ENCODE measurements at regions not wholly inside any gene's neighbourhood (a gene's known extent, or its start where the extent isn't known, plus 50 kb on each side); places are given as distances from the start of the nearest gene placed in this dataset.
"Not testable (repeated sequence)": the region's sequence is repeated elsewhere in the genome, so short reads cannot be mapped to it uniquely, and the experiment has no call there.

DNA sequence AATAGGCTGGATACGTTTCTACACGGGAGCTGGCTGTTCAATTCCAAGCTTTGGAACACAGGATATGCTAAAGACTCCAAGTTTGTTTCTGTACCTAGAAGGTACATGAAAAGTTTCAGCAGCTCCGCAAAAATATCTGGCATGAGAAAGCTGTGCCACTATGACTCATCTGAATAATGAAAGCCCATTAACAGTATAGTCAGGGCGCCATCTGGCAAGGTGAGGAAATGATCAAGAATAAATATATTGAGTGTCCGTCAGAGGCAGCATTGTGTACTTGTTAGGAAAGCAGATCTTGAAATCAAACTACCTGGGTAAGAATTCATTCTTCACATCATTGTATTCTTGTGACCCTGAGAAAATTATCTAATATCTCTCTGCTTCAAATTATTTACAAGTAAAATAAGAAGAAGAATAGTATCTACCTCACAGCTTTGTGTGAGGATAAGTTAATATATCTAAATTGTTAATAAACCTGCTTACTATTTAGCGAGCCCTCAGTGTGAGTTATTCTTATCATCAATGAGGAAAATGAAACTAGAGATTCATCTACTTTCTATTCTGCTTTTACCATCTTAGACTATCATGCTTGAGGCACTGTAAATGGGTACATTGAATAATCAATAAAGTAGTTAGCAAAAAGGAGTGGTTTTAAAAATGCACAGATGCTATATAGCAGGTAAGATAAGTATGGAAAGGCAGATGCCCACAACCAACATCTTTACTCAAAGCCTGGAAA lies 53.5 kb downstream of the FSCB start:
- DNase-seq (ENCODE audit: extremely low read depth in 1 of 2, low read depth in 1 of 2), result no peak

GRCh38 chr14:44450232-44450631 lies 56.9 kb downstream of the FSCB start:
- not testable (repeated sequence) for DNase-seq (ENCODE audit: extremely low read depth in 1 of 2, low read depth in 1 of 2)

- no peak for DNase-seq (ENCODE audit: extremely low read depth in 1 of 2, low read depth in 1 of 2)
These were observed 57.4 kb downstream of the FSCB start for GRCh38 chr14:44449680-44450079.

- DNase-seq (ENCODE audit: extremely low read depth in 1 of 2, low read depth in 1 of 2), result no peak
These were observed 58.1 kb downstream of the FSCB start for GRCh38 chr14:44448951-44449358.

DNA sequence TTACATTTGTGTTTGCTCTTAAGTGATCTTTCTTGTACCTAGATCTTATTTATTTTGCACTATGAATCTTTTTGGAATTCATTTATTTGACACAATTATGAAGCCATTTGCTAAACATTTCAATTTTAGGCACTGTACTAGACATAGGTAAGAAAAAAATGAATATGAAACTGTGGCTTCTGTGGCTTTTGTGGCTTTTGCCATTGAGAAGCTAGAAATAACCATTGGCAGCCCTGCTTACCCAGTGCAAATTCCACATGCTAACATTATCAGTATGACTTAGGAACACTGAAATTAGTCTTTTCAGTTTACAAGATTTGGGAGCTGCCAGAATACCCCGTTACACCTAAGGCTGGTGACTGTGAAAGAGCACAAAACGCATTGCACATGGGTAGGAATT lies 60.1 kb downstream of the FSCB start:
- no peak for DNase-seq (ENCODE audit: extremely low read depth in 1 of 2, low read depth in 1 of 2)

DNA sequence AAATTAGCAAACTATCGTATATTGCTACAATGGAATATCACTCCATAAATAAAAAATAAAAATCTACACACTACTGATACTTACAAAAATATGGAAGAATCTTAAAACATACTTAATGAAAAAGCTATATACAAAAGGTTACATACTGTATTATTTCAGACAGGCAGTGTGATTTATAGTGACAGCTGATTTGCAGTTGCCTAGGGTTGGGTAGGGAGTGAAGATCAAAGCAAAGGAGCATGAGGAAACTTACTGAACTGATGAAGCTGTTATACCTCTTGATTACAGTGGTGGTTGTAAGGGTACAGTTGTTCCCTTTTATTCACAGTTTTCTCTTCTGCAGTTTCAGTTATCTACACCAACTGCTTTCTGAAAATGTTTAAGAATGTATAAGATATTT lies 62.6 kb downstream of the FSCB start:
- no peak for DNase-seq (ENCODE audit: extremely low read depth in 1 of 2, low read depth in 1 of 2)

- no peak for DNase-seq (ENCODE audit: extremely low read depth in 1 of 2, low read depth in 1 of 2)
These were observed 68.1 kb downstream of the FSCB start for GRCh38 chr14:44438936-44439335.

DNA sequence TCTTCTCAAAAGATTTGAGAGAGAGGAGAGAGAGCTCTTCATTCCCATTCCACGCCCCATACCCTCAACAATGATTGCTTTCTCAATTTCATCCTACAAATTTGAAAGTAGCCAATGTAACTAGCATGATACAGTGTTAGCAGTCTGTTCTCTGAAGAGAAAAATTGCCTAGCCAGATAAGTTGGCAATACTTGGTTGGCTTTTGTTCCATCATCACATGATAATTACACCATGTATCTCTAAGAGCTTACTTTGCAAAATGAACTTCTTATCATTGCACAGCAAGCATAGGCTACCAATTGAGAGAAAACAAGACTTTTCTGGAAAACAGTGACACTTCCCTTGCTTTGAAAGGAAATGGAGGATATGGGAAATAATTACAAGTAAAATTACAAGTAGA lies 68.9 kb downstream of the FSCB start:
- no peak for DNase-seq (ENCODE audit: extremely low read depth in 1 of 2, low read depth in 1 of 2)

- no peak for DNase-seq (ENCODE audit: extremely low read depth in 1 of 2, low read depth in 1 of 2)
These were observed 70.6 kb downstream of the FSCB start for GRCh38 chr14:44436458-44436857.

DNA sequence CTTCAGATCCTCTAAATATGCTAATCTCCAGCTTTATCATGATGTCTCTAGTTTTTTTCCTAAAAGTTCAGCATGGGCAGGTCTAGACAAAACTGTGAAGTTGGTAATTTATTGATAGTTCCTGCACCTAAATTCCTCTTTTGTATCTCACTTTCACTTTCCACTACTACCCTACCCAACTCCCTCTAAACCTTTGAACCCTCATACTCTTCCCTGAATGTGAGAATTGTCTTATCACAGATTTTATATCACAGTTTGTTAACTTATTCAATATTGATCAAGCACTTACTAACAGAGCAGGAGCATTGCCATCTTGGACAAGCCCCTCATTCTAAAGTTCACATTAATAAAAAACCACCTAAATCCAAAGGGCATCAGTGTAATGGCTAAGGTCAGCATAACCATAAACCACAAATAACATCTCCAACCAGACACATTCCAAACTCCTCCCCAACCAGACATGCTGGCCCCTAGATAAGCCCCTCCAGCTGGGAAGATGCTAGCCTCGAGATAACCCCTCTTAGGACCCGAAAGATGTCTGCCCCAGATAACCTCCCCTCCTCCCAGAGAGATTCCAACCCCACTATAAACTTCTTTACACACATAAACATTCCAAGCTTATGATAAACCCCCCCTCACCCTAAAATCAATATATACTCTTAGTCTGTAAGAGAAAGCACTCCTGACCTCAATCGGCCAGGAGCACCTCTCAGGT lies 78.7 kb downstream of the FSCB start:
- DNase-seq (ENCODE audit: extremely low read depth in 1 of 2, low read depth in 1 of 2), result no peak

DNA sequence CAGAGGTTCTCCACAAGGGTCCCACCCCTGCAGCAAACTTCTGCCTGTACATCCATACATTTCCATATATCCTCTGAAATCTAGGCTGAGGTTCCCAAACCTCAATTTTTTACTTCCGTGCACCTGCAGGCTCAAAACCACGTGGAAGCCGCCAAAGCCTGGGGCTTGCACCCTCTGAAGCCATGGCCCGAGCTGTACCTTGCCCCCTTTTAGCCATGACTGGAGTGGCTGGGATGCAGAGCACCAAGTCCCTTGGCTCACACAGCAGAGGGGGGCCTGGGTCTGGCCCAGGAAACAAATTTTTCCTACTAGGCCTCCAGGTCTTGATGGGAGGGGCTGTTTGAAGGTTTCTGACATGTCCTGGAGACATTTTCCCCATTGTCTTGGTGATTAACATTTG lies 84.4 kb downstream of the FSCB start:
- DNase-seq (ENCODE audit: extremely low read depth in 1 of 2, low read depth in 1 of 2), result no peak

GRCh38 chr14:44420226-44420625 lies 86.9 kb downstream of the FSCB start:
- DNase-seq (ENCODE audit: extremely low read depth in 1 of 2, low read depth in 1 of 2), result no peak

DNA sequence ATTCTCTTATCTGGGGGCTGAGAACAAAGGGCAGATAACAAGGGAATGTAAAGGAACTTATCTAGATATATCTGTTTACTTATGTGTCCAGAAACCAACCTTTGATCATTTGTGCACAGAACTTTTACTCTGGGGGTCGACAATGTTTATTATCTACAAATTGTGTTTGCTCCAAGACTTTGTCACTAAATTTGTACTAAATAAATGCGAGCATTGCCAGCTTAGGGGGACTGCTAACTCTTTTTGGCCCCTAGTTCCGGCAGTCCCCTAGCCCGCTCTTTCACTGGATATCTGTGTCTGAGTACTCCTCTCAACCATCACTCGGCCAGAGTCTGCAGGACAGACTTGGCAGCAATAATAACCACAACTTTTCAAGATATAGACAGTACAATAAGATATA lies 88.2 kb downstream of the FSCB start:
- DNase-seq (ENCODE audit: extremely low read depth in 1 of 2, low read depth in 1 of 2), result no peak

GRCh38 chr14:44417809-44418208 lies 89.3 kb downstream of the FSCB start:
- DNase-seq (ENCODE audit: extremely low read depth in 1 of 2, low read depth in 1 of 2), result no peak

- DNase-seq (ENCODE audit: extremely low read depth in 1 of 2, low read depth in 1 of 2), result no peak
These were observed 92.4 kb downstream of the FSCB start for GRCh38 chr14:44414646-44415045.

GRCh38 chr14:44412858-44413569 lies 94.1 kb downstream of the FSCB start:
- no peak for DNase-seq (ENCODE audit: extremely low read depth in 1 of 2, low read depth in 1 of 2)

DNA sequence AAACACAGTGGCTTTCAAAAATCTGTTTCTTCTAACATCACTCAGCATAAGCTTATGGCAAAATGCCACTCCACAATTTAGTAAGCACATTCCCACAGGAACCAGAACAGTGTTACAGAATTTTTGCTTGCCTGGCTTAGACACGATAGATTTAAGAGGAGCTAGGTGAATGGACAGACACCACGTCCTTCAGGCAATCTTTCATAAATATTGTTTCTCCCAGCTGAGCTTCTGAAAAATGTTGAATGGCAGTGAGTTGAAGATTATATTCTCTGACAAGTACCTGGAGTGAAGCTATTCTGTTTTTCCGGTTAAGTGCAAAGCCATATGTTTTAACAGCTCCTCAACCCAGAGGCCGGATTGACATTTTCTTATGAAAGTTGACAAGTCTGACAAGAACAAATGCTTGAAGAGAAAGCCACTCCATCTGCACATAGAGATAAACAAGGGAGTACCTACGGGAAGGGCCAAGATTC lies 102.0 kb downstream of the FSCB start:
- no peak for DNase-seq (ENCODE audit: extremely low read depth in 1 of 2, low read depth in 1 of 2)

DNA sequence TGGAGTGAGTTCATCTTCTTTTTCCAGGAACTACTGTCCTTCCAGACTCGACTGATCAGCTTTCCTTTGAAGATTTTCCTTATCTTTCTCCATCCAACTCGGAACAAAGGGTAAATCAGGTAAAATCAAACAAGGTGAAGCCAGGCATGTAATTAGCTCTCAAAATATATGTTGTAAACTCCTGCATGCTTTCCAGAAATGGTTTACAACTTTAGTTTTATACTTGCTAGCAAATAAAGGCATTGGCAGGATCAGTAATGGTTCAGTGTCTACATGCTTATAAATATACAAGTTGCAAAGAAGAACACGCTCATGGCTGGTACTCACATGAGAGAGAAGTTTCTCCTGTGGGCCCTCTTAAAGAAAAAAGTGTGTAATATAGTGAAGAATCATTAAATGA lies 102.5 kb downstream of the FSCB start:
- no peak for DNase-seq (ENCODE audit: extremely low read depth in 1 of 2, low read depth in 1 of 2)

- DNase-seq (ENCODE audit: extremely low read depth in 1 of 2, low read depth in 1 of 2), result no peak
These were observed 103.0 kb downstream of the FSCB start for GRCh38 chr14:44404036-44404435.

GRCh38 chr14:44403193-44403592 lies 103.9 kb downstream of the FSCB start:
- no peak for DNase-seq (ENCODE audit: extremely low read depth in 1 of 2, low read depth in 1 of 2)

- DNase-seq (ENCODE audit: extremely low read depth in 1 of 2, low read depth in 1 of 2), result no peak
These were observed 110.9 kb downstream of the FSCB start for GRCh38 chr14:44396226-44396625.

DNA sequence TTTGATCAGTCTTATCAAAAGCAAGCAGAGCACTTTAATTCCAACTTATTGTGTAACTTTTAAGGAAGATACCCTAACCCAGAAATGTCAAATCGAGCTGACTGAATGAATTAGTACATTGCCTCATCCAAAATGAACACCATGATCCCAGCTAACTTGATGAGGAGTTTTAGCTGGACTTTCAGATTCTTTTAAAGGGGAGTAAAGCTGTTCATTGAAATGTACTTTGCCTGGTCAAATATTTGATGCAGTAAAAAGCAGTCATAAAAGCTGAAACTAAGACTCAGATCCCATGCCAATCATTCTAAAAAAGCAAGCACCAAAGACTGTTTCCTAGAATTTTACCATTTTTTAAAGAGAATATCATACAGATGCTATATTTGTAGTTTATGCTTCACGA lies 114.1 kb downstream of the FSCB start:
- no peak for DNase-seq (ENCODE audit: extremely low read depth in 1 of 2, low read depth in 1 of 2)
